Endothelial cell of umbilical vein (primary cell): ENCODE measurements at regions not wholly inside any gene's neighbourhood (a gene's known extent, or its start where the extent isn't known, plus 50 kb on each side); places are given as distances from the start of the nearest gene placed in this dataset.

ENCODE experiments used
- BruUV-seq: library from RNA; stranded (reverse); fragments of 400-500 nt; replicated peaks from 2 replicates; lab custom pipeline; 2021; lab: Mats Ljungman, UMichigan
- CTCF ChIA-PET: fragments of 300-600, 350-600 bp; sonication (Branson Sonifier 250); formaldehyde crosslinking; loops from one replicate; lab custom pipeline; 2021; ENCODE audit warnings: antibody characterized with exemption, inconsistent platforms; lab: Charles Lee
- POLR2A ChIA-PET: fragments of 300-600, 350-600 bp; sonication (Branson Sonifier 250); formaldehyde crosslinking; loops from one replicate; lab custom pipeline; 2021; ENCODE audit warnings: antibody characterized with exemption, inconsistent platforms; lab: Charles Lee
- DNase-seq: peaks from one replicate; pipeline ENCODE4 v3.0.0-alpha.2; 2011; ENCODE audit warnings: low read depth, low spot score
- FAIRE-seq: peaks from 2 replicates; lab custom pipeline; 2011; peaks lifted over from hg19 to GRCh38; lab: Jason Lieb, UNC
- H2AFZ ChIP-seq: 2 replicates; pipeline ENCODE4 v1.6.0; 2012; ENCODE audit warnings: low read depth, low read length, control low read depth, inconsistent platforms
- H3K27ac ChIP-seq: 2 replicates; pipeline ENCODE4 v1.5.1; 2011; ENCODE audit warnings: low read depth, mild to moderate bottlenecking, control low read depth, low read length, moderate library complexity; ENCODE audit not compliant: insufficient read depth
- H3K27me3 ChIP-seq, 2 experiments: 2 replicates each; pipeline versions ENCODE4 v1.6.0 to v1.6.1; 2011; ENCODE audit warnings: low read length in 2 of 2, mixed read lengths in 1 of 2; ENCODE audit not compliant: control insufficient read depth in 2 of 2, insufficient read depth in 2 of 2
- H3K36me3 ChIP-seq, 2 experiments: 2 replicates in 1 of 2; 3 replicates in 1 of 2; pipeline ENCODE4 v1.5.1; 2011; ENCODE audit warnings: low read length in 2 of 2, mild to moderate bottlenecking in 1 of 2, moderate library complexity in 1 of 2; ENCODE audit not compliant: control insufficient read depth in 2 of 2, insufficient read depth in 2 of 2; ENCODE audit errors: extremely low read depth in 1 of 2
- H3K4me1 ChIP-seq: 3 replicates; pipeline ENCODE4 v1.5.1; 2011; ENCODE audit warnings: mild to moderate bottlenecking, low read length; ENCODE audit not compliant: control insufficient read depth, insufficient read depth; ENCODE audit errors: extremely low read depth
- H3K4me2 ChIP-seq: 2 replicates; pipeline ENCODE4 v1.6.1; 2011; ENCODE audit warnings: low read length, control low read depth, mixed read lengths; ENCODE audit not compliant: insufficient read depth
- H3K4me3 ChIP-seq, 3 experiments: fragments of 200-600 bp in 1 of 3; sonication (generic), shearing (Covaris generic) in 1 of 3; replicated peaks in 1 of 3; 2 replicates each; pipeline ENCODE4 v1.5.1; 2011 to 2016; ENCODE audit warnings: control low read depth in 3 of 3, low read length in 3 of 3, mild to moderate bottlenecking in 2 of 3, inconsistent platforms in 1 of 3, low read depth in 1 of 3, moderate library complexity in 1 of 3; ENCODE audit not compliant: insufficient read depth in 1 of 3
- H3K79me2 ChIP-seq: 2 replicates; pipeline ENCODE4 v1.6.0; 2012; ENCODE audit warnings: low read length, inconsistent platforms; ENCODE audit not compliant: control insufficient read depth, insufficient read depth
- H3K9ac ChIP-seq: replicated peaks from 2 replicates; pipeline ENCODE3; 2011; ENCODE audit warnings: low read length, control low read depth; ENCODE audit not compliant: insufficient read depth; ENCODE audit errors: extremely low read depth
- H3K9me1 ChIP-seq: replicated peaks from 3 replicates; pipeline ENCODE4 v1.6.0; 2011; ENCODE audit warnings: mild to moderate bottlenecking, low read length; ENCODE audit not compliant: control insufficient read depth, insufficient read depth; ENCODE audit errors: extremely low read depth
- H3K9me3 ChIP-seq: replicated peaks from 2 replicates; pipeline ENCODE4 v1.5.1; 2012; ENCODE audit warnings: low read length, inconsistent platforms; ENCODE audit not compliant: control insufficient read depth, insufficient read depth
- H4K20me1 ChIP-seq: replicated peaks from 2 replicates; pipeline ENCODE3; 2011; ENCODE audit warnings: mild to moderate bottlenecking, low read length; ENCODE audit not compliant: control insufficient read depth, insufficient read depth; ENCODE audit errors: extremely low read depth
- EZH2 ChIP-seq: IDR thresholded peaks from 2 replicates; pipeline ENCODE4 v1.6.1; 2012; ENCODE audit warnings: borderline replicate concordance, low read depth, mild to moderate bottlenecking, moderate library complexity, low read length, inconsistent platforms; ENCODE audit not compliant: severe bottlenecking
- GATA2 ChIP-seq: IDR thresholded peaks from 2 replicates; pipeline ENCODE4 v1.7.0; 2011; ENCODE audit warnings: low read depth, mild to moderate bottlenecking, moderate library complexity, mixed read lengths, low read length; ENCODE audit not compliant: insufficient read length, insufficient read depth
- JUN ChIP-seq: IDR thresholded peaks from 2 replicates; pipeline ENCODE4 v1.6.1; 2011; ENCODE audit warnings: borderline replicate concordance, low read depth; ENCODE audit not compliant: insufficient read length, insufficient read depth
- MYC ChIP-seq: IDR thresholded peaks from one replicate; pipeline ENCODE4 v1.6.1; 2011; ENCODE audit warnings: mild to moderate bottlenecking, low read depth, low read length
- POLR2AphosphoS5 ChIP-seq: IDR thresholded peaks from 2 replicates; pipeline ENCODE4 v1.6.1; 2012; ENCODE audit warnings: low read depth, mild to moderate bottlenecking, control low read depth, low read length, moderate library complexity; ENCODE audit not compliant: insufficient read depth
- dilution Hi-C: fragments of 300-500 bp; cut with MboI; formaldehyde crosslinking; loops from one replicate; pipeline ENCODE4 v1.15.0; 2019; ENCODE audit warnings: low sequenced_read_pairs; ENCODE audit not compliant: extremely low pct_ligation_motif_present
- intact Hi-C: fragments of 100-400 bp; cut with micrococcal nuclease; formaldehyde crosslinking; loops from one replicate; pipeline ENCODE4 v1.10.0; 2022
- TF ChIP-seq, protein P1 (sequence below), 2 donors: IDR thresholded peaks; 1 replicate in 1 of 2; 2 replicates in 1 of 2; pipeline ENCODE4 v1.5.1; 2011; ENCODE audit warnings: low read length in 2 of 2, mild to moderate bottlenecking in 2 of 2, moderate library complexity in 2 of 2, control low read depth in 1 of 2, inconsistent platforms in 1 of 2, low read depth in 1 of 2; ENCODE audit not compliant: insufficient read depth in 1 of 2; ENCODE audit errors: extremely low read depth in 1 of 2

DNA sequence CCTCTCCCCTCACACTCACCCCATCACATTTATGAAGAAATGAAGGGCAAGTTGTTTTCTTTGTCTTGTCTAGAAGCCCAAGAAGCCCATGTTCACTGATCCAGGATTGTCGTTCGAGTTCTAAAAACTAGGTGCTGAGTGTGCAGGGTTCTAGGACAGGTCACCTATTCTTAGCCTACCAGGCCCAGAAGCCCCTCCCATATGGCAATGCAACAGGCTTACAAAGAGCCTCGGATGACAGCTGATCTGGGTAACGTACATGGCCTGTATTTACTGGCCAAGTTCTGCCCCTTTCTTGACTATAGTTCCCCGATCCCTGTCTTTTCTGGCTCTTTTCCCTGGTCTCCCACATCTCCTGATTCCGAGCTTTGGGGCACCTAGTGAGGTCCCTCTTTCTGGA, 160.9 kb downstream of the FZD1 start:
- H2AFZ ChIP-seq, result no peak overlapping the region
- H3K9ac ChIP-seq, result no peak overlapping the region
- DNase-seq (no peak), FAIRE-seq (no peak)
- H3K79me2 ChIP-seq, result no peaks in the 10 kb centered on the region
- H4K20me1 ChIP-seq, result no peaks in the 10 kb centered on the region
- H3K4me2 ChIP-seq, result no peak overlapping the region
- H3K36me3 ChIP-seq, result no peaks in the 10 kb centered on the region
- no peak overlapping the region for H3K4me3 ChIP-seq
- H3K4me1 ChIP-seq, result no peaks in the 10 kb centered on the region
- H3K27ac ChIP-seq, result no peak overlapping the region
- H3K9me3 ChIP-seq, result no peaks in the 10 kb centered on the region
- dilution Hi-C loops (no loop called here), intact Hi-C loops (loop anchor here (10.0 kb wide), 1 partner anchor 340 kb away; no protein-coding TSS in a partner anchor)
- POLR2A ChIA-PET, result no interaction called here
- TF ChIP-seq POLR2AphosphoS5, result no peak
- no peak for TF ChIP-seq GATA2
- TF ChIP-seq EZH2, result no peak
- TF ChIP-seq, protein P1, sequence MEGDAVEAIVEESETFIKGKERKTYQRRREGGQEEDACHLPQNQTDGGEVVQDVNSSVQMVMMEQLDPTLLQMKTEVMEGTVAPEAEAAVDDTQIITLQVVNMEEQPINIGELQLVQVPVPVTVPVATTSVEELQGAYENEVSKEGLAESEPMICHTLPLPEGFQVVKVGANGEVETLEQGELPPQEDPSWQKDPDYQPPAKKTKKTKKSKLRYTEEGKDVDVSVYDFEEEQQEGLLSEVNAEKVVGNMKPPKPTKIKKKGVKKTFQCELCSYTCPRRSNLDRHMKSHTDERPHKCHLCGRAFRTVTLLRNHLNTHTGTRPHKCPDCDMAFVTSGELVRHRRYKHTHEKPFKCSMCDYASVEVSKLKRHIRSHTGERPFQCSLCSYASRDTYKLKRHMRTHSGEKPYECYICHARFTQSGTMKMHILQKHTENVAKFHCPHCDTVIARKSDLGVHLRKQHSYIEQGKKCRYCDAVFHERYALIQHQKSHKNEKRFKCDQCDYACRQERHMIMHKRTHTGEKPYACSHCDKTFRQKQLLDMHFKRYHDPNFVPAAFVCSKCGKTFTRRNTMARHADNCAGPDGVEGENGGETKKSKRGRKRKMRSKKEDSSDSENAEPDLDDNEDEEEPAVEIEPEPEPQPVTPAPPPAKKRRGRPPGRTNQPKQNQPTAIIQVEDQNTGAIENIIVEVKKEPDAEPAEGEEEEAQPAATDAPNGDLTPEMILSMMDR (IDR thresholded peaks at IDR 0.05; ENCODE audit: extremely low read depth in 1 of 2, insufficient read depth in 1 of 2, low read depth in 1 of 2, low read length in 2 of 2), result no peak
- TF ChIP-seq MYC, result no peak
- no peak for TF ChIP-seq JUN
- CTCF ChIA-PET, result interaction anchor here (0.8 kb wide), 1 partner anchor 137 kb away, joined by 3 read pairs; no protein-coding TSS in a partner anchor
- no peaks in the 10 kb centered on the region for H3K9me1 ChIP-seq
- peaks cover 2 to 3% of the 10 kb centered on the region in 2 experiments for H3K27me3 ChIP-seq
- no TSS peak for BruUV-seq
